Testis (tissue), 2 donors: ENCODE measurements at regions not wholly inside any gene's neighbourhood (a gene's known extent, or its start where the extent isn't known, plus 50 kb on each side); places are given as distances from the start of the nearest gene placed in this dataset.

Source experiments
- CTCF ChIP-seq, 3 experiments: fragments of 450-650 bp in 2 of 3; fragments of 200-600 bp in 1 of 3; sonication (generic) in 1 of 3; IDR thresholded peaks; one replicate each; pipeline ENCODE4 v1.5.1; 2016 to 2019; ENCODE audit warnings: antibody characterized with exemption in 3 of 3, mild to moderate bottlenecking in 2 of 3, moderate library complexity in 1 of 3
- POLR2A ChIP-seq: fragments of 450-650 bp; IDR thresholded peaks from one replicate; pipeline ENCODE4 v1.6.1; 2017; ENCODE audit warnings: antibody characterized with exemption, mild to moderate bottlenecking, moderate library complexity

GRCh38 chr4:25487155-25487554, 110.1 kb downstream of the ANAPC4 start:
- TF ChIP-seq CTCF (IDR thresholded peaks at IDR 0.05) (no peak), POLR2A (no peak)
